OCI-LY3 (cell line): ENCODE measurements at regions not wholly inside any gene's neighbourhood (a gene's known extent, or its start where the extent isn't known, plus 50 kb on each side); places are given as distances from the start of the nearest gene placed in this dataset.
"Not testable (repeated sequence)": the region's sequence is repeated elsewhere in the genome, so short reads cannot be mapped to it uniquely, and the experiment has no call there.

Source experiments
- H2AFZ ChIP-seq: fragments of 200-600, 300-600 bp; shearing (Covaris generic); 2 replicates; pipeline ENCODE4 v1.6.0; 2014; ENCODE audit warnings: antibody characterized with exemption, low read depth, low read length
- H3K27ac ChIP-seq: fragments of 200-600, 300-600 bp; sonication (generic); 2 replicates; pipeline ENCODE4 v1.5.1; 2014; ENCODE audit warnings: mild to moderate bottlenecking, low read length, moderate library complexity, mixed read lengths
- H3K27me3 ChIP-seq: fragments of 200-600, 300-600 bp; sonication (generic); 2 replicates; pipeline ENCODE4 v1.6.1; 2014; ENCODE audit warnings: low read depth, low read length, mixed read lengths
- H3K36me3 ChIP-seq: fragments of 200-600, 300-600 bp; sonication (generic); replicated peaks from 2 replicates; pipeline ENCODE3; 2014; ENCODE audit warnings: low read depth, low read length, mixed read lengths
- H3K4me1 ChIP-seq: fragments of 300-600, 200-600 bp; sonication (generic); 2 replicates; pipeline ENCODE4 v1.6.1; 2014; ENCODE audit warnings: low read length, mixed read lengths
- H3K4me2 ChIP-seq: fragments of 200-600, 300-600 bp; sonication (generic); 2 replicates; pipeline ENCODE4 v1.6.1; 2014; ENCODE audit warnings: low read length, mixed read lengths
- H3K4me3 ChIP-seq: fragments of 300-600, 200-600 bp; sonication (generic); 2 replicates; pipeline ENCODE4 v1.5.1; 2014; ENCODE audit warnings: antibody characterized with exemption, mild to moderate bottlenecking, low read length, moderate library complexity
- H3K79me2 ChIP-seq: fragments of 300-600, 200-600 bp; shearing (Covaris generic); 2 replicates; pipeline ENCODE4 v1.6.1; 2014; ENCODE audit warnings: mild to moderate bottlenecking, low read length, mixed read lengths
- H3K9ac ChIP-seq: fragments of 300-600, 200-600 bp; shearing (Covaris generic); 2 replicates; pipeline ENCODE4 v1.6.0; 2014; ENCODE audit warnings: mild to moderate bottlenecking, low read length, moderate library complexity
- H3K9me3 ChIP-seq: fragments of 200-600, 300-600 bp; shearing (Covaris generic); 2 replicates; pipeline ENCODE4 v1.6.1; 2014; ENCODE audit warnings: low read length, mixed read lengths; ENCODE audit not compliant: insufficient read depth
- H4K20me1 ChIP-seq: fragments of 200-600, 300-600 bp; sonication (generic); 2 replicates; pipeline ENCODE4 v1.6.1; 2016; ENCODE audit warnings: low read length, mixed read lengths; ENCODE audit not compliant: insufficient read depth
- EZH2phosphoT487 ChIP-seq: fragments of 200-600 bp; shearing (Covaris generic); IDR thresholded peaks from 2 replicates; pipeline ENCODE4 v1.6.1; 2018; ENCODE audit warnings: antibody characterized with exemption, mixed run types, low read depth
- TF ChIP-seq, protein P1 (sequence below): fragments of 200-600, 300-600 bp; sonication (generic); IDR thresholded peaks from 2 replicates; pipeline ENCODE4 v1.5.1; 2014; ENCODE audit warnings: antibody characterized with exemption, low read length, low read depth

DNA sequence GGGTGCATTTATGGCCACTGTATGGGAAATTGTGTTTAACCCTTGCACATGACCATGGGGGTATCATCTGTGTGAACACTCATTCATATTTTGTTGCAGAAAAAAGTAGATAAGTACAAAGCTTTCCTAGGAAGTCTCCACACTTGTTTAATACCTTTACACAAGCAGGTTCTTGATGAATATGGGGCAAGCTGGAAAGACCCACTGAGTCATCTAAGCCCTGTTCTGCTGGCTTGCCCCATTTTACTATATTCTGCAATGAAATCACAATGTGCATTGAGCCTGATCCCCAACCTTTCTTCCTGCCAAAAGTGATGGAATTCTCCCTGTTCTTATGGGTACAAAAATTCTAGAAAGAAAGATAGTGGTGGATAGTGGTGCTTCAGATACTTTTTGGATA lies 99.8 kb downstream of the CCDC71L start:
- Histone ChIP-seq H3K4me3 (no peak overlapping the region), H3K27me3 (no peaks in the 10 kb centered on the region), H3K27ac (no peak overlapping the region), H2AFZ (no peak overlapping the region), H4K20me1 (no peaks in the 10 kb centered on the region), H3K79me2 (no peaks in the 10 kb centered on the region), H3K9ac (no peak overlapping the region), H3K4me1 (peaks cover 17% of the 10 kb centered on the region), H3K36me3 (no peaks in the 10 kb centered on the region), H3K4me2 (no peak overlapping the region), H3K9me3 (no peaks in the 10 kb centered on the region)
- no peak for TF ChIP-seq EZH2phosphoT487
- TF ChIP-seq, protein P1, sequence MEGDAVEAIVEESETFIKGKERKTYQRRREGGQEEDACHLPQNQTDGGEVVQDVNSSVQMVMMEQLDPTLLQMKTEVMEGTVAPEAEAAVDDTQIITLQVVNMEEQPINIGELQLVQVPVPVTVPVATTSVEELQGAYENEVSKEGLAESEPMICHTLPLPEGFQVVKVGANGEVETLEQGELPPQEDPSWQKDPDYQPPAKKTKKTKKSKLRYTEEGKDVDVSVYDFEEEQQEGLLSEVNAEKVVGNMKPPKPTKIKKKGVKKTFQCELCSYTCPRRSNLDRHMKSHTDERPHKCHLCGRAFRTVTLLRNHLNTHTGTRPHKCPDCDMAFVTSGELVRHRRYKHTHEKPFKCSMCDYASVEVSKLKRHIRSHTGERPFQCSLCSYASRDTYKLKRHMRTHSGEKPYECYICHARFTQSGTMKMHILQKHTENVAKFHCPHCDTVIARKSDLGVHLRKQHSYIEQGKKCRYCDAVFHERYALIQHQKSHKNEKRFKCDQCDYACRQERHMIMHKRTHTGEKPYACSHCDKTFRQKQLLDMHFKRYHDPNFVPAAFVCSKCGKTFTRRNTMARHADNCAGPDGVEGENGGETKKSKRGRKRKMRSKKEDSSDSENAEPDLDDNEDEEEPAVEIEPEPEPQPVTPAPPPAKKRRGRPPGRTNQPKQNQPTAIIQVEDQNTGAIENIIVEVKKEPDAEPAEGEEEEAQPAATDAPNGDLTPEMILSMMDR: no peak

GRCh38 chr7:106560482-106560881 lies 100.5 kb downstream of the CCDC71L start:
- no peaks in the 10 kb centered on the region for H3K79me2 ChIP-seq
- H3K9ac ChIP-seq: no peak overlapping the region
- H3K36me3 ChIP-seq: no peaks in the 10 kb centered on the region
- H3K4me2 ChIP-seq: no peak overlapping the region
- no peak for TF ChIP-seq EZH2phosphoT487
- TF ChIP-seq, protein P1: no peak
- H3K27me3 ChIP-seq: no peaks in the 10 kb centered on the region
- no peaks in the 10 kb centered on the region for H3K9me3 ChIP-seq
- peaks cover 19% of the 10 kb centered on the region for H3K4me1 ChIP-seq
- H3K4me3 ChIP-seq: no peak overlapping the region
- no peak overlapping the region for H2AFZ ChIP-seq
- H4K20me1 ChIP-seq: no peaks in the 10 kb centered on the region
- H3K27ac ChIP-seq: no peak overlapping the region

GRCh38 chr7:106556244-106556643 lies 104.7 kb downstream of the CCDC71L start:
- H3K9me3 ChIP-seq: not testable (repeated sequence)

GRCh38 chr7:106554623-106555022 lies 106.3 kb downstream of the CCDC71L start:
- not testable (repeated sequence) for H3K27ac ChIP-seq, H4K20me1 ChIP-seq, H3K9me3 ChIP-seq, H2AFZ ChIP-seq, H3K9ac ChIP-seq, H3K27me3 ChIP-seq, H3K4me3 ChIP-seq, H3K79me2 ChIP-seq, H3K4me2 ChIP-seq
- Histone ChIP-seq H3K4me1 (peaks cover 34% of the 10 kb centered on the region), H3K36me3 (peaks cover 12% of the 10 kb centered on the region)

More at GRCh38 chr7:106556244-106556643, 104.7 kb downstream of the CCDC71L start:
- H3K4me3 ChIP-seq, H3K27me3 ChIP-seq, H3K27ac ChIP-seq, H2AFZ ChIP-seq, H3K4me2 ChIP-seq, H3K9ac ChIP-seq, H3K79me2 ChIP-seq, H4K20me1 ChIP-seq: not testable (repeated sequence)
- peaks cover 10% of the 10 kb centered on the region for H3K36me3 ChIP-seq
- peaks cover 34% of the 10 kb centered on the region for H3K4me1 ChIP-seq

- Histone ChIP-seq H4K20me1 (no peaks in the 10 kb centered on the region), H2AFZ (peak overlapping the region; percentile 28; the same call in 1 of the 2 replicates), H3K4me1 (peaks cover 41% of the 10 kb centered on the region), H3K36me3 (peaks cover 12% of the 10 kb centered on the region), H3K27me3 (no peaks in the 10 kb centered on the region), H3K9me3 (no peaks in the 10 kb centered on the region), H3K4me3 (peak overlapping the region; percentile 28; the same call in 1 of the 2 replicates), H3K79me2 (no peaks in the 10 kb centered on the region), H3K9ac (peak overlapping the region; percentile 53; the same call in 1 of the 2 replicates), H3K4me2 (peak overlapping the region; percentile 53), H3K27ac (peak overlapping the region; percentile 82)
- TF ChIP-seq EZH2phosphoT487: no peak
- TF ChIP-seq, protein P1: no peak
Observed at GRCh38 chr7:106553446-106553836, 107.5 kb downstream of the CCDC71L start.
